ENCODE measurements at regions not wholly inside any gene's neighbourhood (a gene's known extent, or its start where the extent isn't known, plus 50 kb on each side); places are given as distances from the start of the nearest gene placed in this dataset.

- Mint-ChIP-seq H3K27me3 (no peaks in the 10 kb centered on the region), H3K9me3 (peaks cover 1% of the 10 kb centered on the region), H3K4me3 (no peak overlapping the region), H3K4me1 (no peaks in the 10 kb centered on the region), H3K36me3 (no peaks in the 10 kb centered on the region), H3K27ac (no peak overlapping the region)
- no peak for DNase-seq (ENCODE audit: low spot score in 2 of 2)
- no peak for ATAC-seq (ENCODE audit: low read depth)
These were observed 327.7 kb downstream of the LRIG3 start for GRCh38 chr12:58592475-58593207.

DNA sequence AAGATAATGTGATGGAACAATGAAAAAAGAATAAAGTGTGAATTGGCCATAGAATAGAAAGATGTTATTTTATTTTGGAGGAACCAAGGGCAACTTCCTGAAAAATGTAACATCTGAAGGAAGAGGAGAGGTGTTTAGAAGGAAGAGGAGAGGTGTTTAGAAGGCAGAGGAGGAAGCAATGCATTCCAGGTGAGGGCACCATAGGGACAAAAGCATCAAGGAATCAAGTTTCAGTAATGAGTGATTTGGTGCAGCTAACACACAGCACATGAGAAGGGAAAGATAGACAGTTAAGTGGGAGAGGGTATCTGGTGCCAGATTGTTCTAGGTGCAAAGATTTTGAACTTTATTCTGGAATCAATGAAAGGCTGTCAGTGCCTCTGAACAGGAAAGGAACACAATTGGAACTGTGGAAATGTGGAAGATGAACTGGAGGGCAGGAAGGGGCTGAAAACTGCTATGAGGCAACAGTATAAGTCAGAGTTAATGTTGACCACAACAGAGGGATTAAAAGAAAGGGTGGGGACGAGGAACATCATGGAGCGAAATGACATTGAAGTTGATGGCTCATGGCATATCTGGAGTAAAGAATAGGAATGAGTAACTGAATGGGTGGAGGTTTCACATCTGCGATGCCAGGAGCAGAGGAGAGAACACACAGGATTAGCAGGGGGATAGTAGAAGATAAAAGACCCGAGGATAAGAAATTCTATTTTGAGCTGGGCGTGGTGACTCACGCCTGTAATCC is 326.6 kb downstream of the LRIG3 start:
- Mint-ChIP-seq H3K9me3 (peaks cover 3% of the 10 kb centered on the region), H3K27ac (no peak overlapping the region), H3K36me3 (no peaks in the 10 kb centered on the region), H3K4me3 (no peak overlapping the region), H3K4me1 (no peaks in the 10 kb centered on the region), H3K27me3 (no peaks in the 10 kb centered on the region)
- DNase-seq (ENCODE audit: low spot score in 2 of 2), result no peak
- no peak for ATAC-seq (ENCODE audit: low read depth)

- H3K4me1 Mint-ChIP-seq, result no peaks in the 10 kb centered on the region
- H3K27ac Mint-ChIP-seq, result no peak overlapping the region
- no peak overlapping the region for H3K4me3 Mint-ChIP-seq
- no peaks in the 10 kb centered on the region for H3K27me3 Mint-ChIP-seq
- no peak for ATAC-seq (ENCODE audit: low read depth)
- peaks cover 6% of the 10 kb centered on the region for H3K9me3 Mint-ChIP-seq
- DNase-seq (ENCODE audit: low spot score in 2 of 2), result no peak
- no peaks in the 10 kb centered on the region for H3K36me3 Mint-ChIP-seq
These were observed 323.9 kb downstream of the LRIG3 start for GRCh38 chr12:58596381-58596780.

DNA sequence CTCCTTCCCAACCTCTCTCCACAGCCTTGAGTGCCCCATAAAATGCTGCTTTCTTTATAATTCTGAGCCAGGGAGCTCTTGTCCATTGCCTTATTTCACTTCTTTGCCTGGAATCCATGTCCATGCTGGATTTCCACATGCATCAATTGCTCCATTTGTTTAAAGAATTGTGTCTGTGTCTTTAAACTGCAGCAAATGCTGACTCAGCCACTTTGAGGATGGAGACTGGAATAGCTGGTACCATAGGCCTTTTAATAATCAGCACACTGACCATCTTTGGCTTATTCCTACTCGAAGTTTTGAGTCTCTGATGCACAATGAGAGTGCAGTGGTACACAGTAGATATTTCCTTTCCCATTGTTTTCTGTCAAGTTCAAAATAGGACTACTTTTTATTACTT is 318.8 kb downstream of the LRIG3 start:
- H3K9me3 Mint-ChIP-seq, result peaks cover 12% of the 10 kb centered on the region
- H3K27me3 Mint-ChIP-seq, result no peaks in the 10 kb centered on the region
- H3K36me3 Mint-ChIP-seq, result no peaks in the 10 kb centered on the region
- DNase-seq (ENCODE audit: low spot score in 2 of 2), result no peak
- no peak overlapping the region for H3K4me3 Mint-ChIP-seq
- no peaks in the 10 kb centered on the region for H3K4me1 Mint-ChIP-seq
- no peak overlapping the region for H3K27ac Mint-ChIP-seq
- no peak for ATAC-seq (ENCODE audit: low read depth)

DNA sequence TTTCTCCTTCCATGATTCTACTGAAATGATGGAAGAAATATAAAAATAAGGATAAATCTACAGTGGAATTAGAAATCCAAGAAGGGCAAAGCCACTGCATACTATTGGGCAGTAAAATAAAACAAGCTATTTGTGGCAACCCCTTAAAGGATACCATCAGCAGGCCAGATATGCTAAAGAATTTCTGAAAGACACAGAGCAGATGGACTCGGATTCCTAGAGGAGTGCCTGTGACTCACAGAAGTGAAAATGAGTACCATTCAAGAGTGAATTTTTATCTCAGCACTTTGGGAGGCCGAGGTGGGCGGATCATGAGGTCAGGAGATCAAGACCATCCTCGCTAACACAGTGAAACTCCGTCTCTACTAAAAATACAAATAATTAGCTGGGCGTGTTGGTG is 318.1 kb downstream of the LRIG3 start:
- Mint-ChIP-seq H3K36me3 (no peaks in the 10 kb centered on the region), H3K9me3 (peaks cover 12% of the 10 kb centered on the region), H3K4me3 (no peak overlapping the region), H3K27me3 (no peaks in the 10 kb centered on the region), H3K4me1 (no peaks in the 10 kb centered on the region), H3K27ac (no peak overlapping the region)
- no peak for ATAC-seq (ENCODE audit: low read depth)
- no peak for DNase-seq (ENCODE audit: low spot score in 2 of 2)

DNA sequence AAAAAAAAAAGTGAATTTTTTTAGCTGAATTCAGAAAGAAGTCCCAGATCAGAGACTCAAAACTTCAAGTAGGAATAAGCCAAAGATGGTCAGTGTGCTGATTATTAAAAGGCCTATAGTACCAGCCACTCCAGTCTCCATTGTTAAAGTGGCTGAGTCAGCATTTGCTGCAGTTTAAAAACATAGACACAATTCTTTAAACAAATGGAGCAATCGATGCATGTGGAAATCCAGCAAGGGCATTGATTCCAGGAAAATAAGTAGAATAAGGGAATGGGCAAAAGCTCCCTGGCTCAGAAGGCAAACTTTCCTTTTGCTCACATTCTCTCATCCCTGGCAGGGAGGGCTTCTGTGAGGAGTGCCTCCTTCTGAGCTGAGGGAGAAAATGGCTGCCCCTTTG is 317.6 kb downstream of the LRIG3 start:
- H3K9me3 Mint-ChIP-seq, result peaks cover 10% of the 10 kb centered on the region
- no peak overlapping the region for H3K27ac Mint-ChIP-seq
- DNase-seq (ENCODE audit: low spot score in 2 of 2), result no peak
- H3K36me3 Mint-ChIP-seq, result no peaks in the 10 kb centered on the region
- H3K27me3 Mint-ChIP-seq, result no peaks in the 10 kb centered on the region
- no peaks in the 10 kb centered on the region for H3K4me1 Mint-ChIP-seq
- no peak for ATAC-seq (ENCODE audit: low read depth)
- H3K4me3 Mint-ChIP-seq, result no peak overlapping the region

DNA sequence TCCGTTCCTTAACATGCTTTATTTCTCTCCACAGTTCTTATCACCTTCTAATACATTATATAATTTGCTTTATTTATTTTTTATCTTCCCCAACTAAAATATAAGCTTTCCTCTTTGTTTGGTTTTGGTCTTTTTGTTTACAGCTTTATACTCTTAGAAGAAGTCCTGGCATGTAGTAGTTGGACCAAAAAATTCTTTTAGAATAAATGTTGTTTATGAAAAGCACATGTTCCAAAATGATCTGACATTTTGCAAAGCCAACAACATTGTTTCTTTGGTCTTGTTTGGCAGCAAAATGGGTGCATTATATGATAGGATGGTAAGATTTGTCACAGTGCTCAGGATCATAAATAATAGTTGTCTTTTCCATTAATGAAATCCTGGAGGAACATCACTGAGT is 312.5 kb downstream of the LRIG3 start:
- peaks cover 7% of the 10 kb centered on the region for H3K9me3 Mint-ChIP-seq
- no peak overlapping the region for H3K27ac Mint-ChIP-seq
- H3K4me3 Mint-ChIP-seq, result no peak overlapping the region
- no peaks in the 10 kb centered on the region for H3K36me3 Mint-ChIP-seq
- no peaks in the 10 kb centered on the region for H3K27me3 Mint-ChIP-seq
- DNase-seq (ENCODE audit: low spot score in 2 of 2), result no peak
- no peaks in the 10 kb centered on the region for H3K4me1 Mint-ChIP-seq
- ATAC-seq (ENCODE audit: low read depth), result no peak

GRCh38 chr12:58608711-58609110 is 311.6 kb downstream of the LRIG3 start:
- Mint-ChIP-seq H3K4me3 (no peak overlapping the region), H3K4me1 (no peaks in the 10 kb centered on the region), H3K9me3 (peaks cover 6% of the 10 kb centered on the region), H3K27me3 (no peaks in the 10 kb centered on the region), H3K36me3 (no peaks in the 10 kb centered on the region), H3K27ac (no peak overlapping the region)
- DNase-seq (ENCODE audit: low spot score in 2 of 2) (no peak), ATAC-seq (ENCODE audit: low read depth) (no peak)

- no peak for DNase-seq (ENCODE audit: low spot score in 2 of 2)
- Mint-ChIP-seq H3K4me1 (no peaks in the 10 kb centered on the region), H3K9me3 (peaks cover 5% of the 10 kb centered on the region), H3K36me3 (no peaks in the 10 kb centered on the region), H3K4me3 (no peak overlapping the region), H3K27me3 (no peaks in the 10 kb centered on the region), H3K27ac (no peak overlapping the region)
- no peak for ATAC-seq (ENCODE audit: low read depth)
These were observed 305.3 kb downstream of the LRIG3 start for GRCh38 chr12:58615047-58615446.

GRCh38 chr12:58615576-58615975 is 304.7 kb downstream of the LRIG3 start:
- Mint-ChIP-seq H3K27me3 (no peaks in the 10 kb centered on the region), H3K27ac (no peak overlapping the region), H3K9me3 (peaks cover 7% of the 10 kb centered on the region), H3K36me3 (no peaks in the 10 kb centered on the region), H3K4me1 (no peaks in the 10 kb centered on the region), H3K4me3 (no peak overlapping the region)
- ATAC-seq (ENCODE audit: low read depth) (no peak), DNase-seq (ENCODE audit: low spot score in 2 of 2) (no peak)

DNA sequence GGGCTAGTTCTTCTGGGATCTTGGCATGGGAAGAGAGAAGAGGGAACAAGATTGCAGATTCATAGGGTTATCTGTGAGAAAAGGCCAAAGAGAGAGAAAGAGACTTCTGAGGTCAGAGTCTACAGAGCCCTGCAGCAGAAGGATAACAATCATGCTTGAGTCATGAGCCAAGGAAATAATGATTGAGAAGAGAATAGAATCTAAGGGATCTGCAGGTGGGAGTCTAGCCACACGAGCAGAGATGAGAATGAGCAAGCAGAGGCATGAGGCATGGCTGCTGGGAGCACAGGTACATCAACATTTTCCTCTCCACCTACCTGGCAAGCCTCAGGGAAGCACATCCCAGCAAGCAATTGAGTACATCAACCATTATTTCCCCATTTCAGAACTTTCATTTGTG is 303.7 kb downstream of the LRIG3 start:
- H3K27me3 Mint-ChIP-seq, result no peaks in the 10 kb centered on the region
- no peak overlapping the region for H3K27ac Mint-ChIP-seq
- no peak overlapping the region for H3K4me3 Mint-ChIP-seq

DNA sequence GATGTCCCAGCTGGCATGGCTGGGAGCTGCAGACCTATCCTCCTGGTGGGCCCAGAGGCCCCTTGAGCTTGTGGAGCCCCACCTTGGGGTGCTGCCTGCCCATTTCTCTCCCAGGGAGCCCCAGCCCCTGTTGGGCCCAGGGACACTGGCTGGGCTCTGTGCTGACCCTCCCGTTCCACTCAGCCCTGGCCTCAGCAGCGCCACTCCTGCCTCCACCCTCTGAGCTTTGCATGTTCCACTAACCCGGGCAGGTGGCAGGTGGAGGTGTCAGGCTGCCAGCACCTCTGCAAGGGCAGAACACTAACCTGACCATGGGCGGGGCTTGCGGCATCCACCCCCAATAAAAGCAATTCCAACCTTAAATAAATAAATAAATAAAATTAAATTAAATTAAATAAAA is 299.2 kb downstream of the LRIG3 start:
- DNase-seq (ENCODE audit: low spot score in 2 of 2), result no peak
- no peaks in the 10 kb centered on the region for H3K36me3 Mint-ChIP-seq
- H3K4me3 Mint-ChIP-seq, result no peak overlapping the region
- no peak for ATAC-seq (ENCODE audit: low read depth)
- peaks cover 10% of the 10 kb centered on the region for H3K9me3 Mint-ChIP-seq
- no peaks in the 10 kb centered on the region for H3K4me1 Mint-ChIP-seq
- no peak overlapping the region for H3K27ac Mint-ChIP-seq
- no peaks in the 10 kb centered on the region for H3K27me3 Mint-ChIP-seq

More for the DNA sequence above, 303.7 kb downstream of the LRIG3 start:
- DNase-seq (ENCODE audit: low spot score in 2 of 2), result no peak
- no peak for ATAC-seq (ENCODE audit: low read depth)
- H3K36me3 Mint-ChIP-seq, result no peaks in the 10 kb centered on the region
- H3K9me3 Mint-ChIP-seq, result peaks cover 7% of the 10 kb centered on the region
- no peaks in the 10 kb centered on the region for H3K4me1 Mint-ChIP-seq

DNA sequence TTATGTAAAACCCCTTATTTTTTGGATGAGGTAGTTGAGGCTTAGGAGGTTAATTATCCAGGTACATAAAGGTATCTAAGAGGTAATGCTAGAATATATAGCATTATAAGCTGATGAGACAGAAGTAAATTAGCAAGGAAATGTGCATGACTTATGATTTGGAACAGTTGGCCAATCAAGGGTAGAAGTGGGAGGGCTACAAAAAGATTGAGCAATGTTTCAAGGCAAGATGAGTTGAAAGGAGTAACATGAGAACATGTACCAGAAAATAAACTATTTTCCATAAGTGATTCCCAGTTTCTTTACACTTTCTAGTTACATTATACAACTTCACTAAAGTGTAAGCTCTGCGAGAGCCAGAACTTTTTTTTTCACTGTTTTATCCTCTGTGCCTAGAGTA is 290.9 kb downstream of the LRIG3 start:
- Mint-ChIP-seq H3K27ac (no peak overlapping the region), H3K4me3 (no peak overlapping the region), H3K4me1 (no peaks in the 10 kb centered on the region), H3K9me3 (peaks cover 6% of the 10 kb centered on the region), H3K36me3 (no peaks in the 10 kb centered on the region), H3K27me3 (no peaks in the 10 kb centered on the region)
- DNase-seq (ENCODE audit: low spot score in 2 of 2), result no peak
- ATAC-seq (ENCODE audit: low read depth), result no peak

GRCh38 chr12:58633479-58633878 is 286.8 kb downstream of the LRIG3 start:
- H3K4me3 Mint-ChIP-seq, result no peak overlapping the region
- DNase-seq (ENCODE audit: low spot score in 2 of 2) (no peak), ATAC-seq (ENCODE audit: low read depth) (no peak)
- H3K36me3 Mint-ChIP-seq, result no peaks in the 10 kb centered on the region
- H3K27ac Mint-ChIP-seq, result no peak overlapping the region
- H3K9me3 Mint-ChIP-seq, result peaks cover 2% of the 10 kb centered on the region
- no peaks in the 10 kb centered on the region for H3K27me3 Mint-ChIP-seq
- H3K4me1 Mint-ChIP-seq, result no peaks in the 10 kb centered on the region
